Activated CD4-positive, CD25-positive, alpha-beta regulatory T cell treated with anti-CD3 and anti-CD28 coated beads, Interleukin-2, amount 50 U/mL, for 72 hours (primary cell): ENCODE measurements at regions not wholly inside any gene's neighbourhood (a gene's known extent, or its start where the extent isn't known, plus 50 kb on each side); places are given as distances from the start of the nearest gene placed in this dataset.

ENCODE experiments used
- DNase-seq: peaks from one replicate; pipeline ENCODE4 v3.0.0; 2021

DNA sequence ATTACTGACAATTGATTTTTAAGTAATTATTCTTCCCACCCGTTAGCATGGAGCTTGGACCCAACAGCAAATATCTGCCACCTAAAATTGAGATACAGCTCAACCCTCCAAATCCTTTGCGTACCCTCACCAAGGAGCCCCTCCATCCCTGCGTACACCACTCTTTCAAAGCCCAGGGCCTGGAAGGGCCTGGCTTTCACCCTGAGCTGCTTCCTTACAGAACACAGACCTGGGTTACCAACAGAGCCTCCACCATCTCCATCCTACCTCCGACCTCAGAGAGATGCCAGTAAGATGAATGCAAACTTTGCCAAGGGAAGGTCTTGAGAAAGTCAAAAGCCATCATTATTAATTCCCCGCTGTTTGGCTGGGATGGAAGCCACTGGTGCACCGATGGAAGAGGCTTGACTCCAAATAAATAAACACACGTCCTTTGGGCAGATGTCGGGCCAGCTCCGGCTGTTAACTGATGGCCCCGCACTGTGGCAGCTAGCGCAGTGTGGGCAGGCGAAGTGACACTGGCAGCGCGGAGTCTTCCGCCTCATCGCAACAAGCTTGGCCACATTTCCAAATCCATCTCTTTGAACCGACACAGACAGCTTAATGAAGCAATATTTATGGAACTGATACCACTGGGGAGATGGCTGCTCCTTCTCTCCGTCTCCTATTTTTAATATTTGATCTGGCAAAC, 150.2 kb upstream of the VSTM2B start:
- no peak for DNase-seq

DNA sequence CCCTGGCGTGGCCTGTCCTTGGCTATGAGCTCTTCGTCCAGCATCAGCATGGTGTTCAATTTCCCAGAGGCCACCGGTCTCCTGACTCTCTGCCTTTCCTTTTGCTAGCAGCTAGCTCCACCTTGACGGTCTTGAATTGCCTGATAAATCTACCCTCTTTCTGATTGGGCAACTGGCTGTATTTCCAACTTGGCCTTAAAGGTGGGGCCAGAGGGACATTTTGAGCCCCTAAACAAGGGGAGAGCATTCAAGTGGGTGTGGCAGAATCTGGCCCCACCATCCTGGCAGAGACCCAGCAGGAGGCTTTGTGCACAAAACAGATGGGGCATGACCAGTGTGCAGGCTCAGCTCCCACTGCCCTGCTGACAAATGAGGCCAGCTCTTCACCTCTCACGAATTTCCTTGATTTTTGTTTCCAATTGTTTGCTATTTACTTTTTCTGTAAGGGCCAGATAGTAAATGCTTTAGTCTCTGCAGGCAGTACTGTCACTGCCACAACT, 148.9 kb upstream of the VSTM2B start:
- DNase-seq, result no peak

DNA sequence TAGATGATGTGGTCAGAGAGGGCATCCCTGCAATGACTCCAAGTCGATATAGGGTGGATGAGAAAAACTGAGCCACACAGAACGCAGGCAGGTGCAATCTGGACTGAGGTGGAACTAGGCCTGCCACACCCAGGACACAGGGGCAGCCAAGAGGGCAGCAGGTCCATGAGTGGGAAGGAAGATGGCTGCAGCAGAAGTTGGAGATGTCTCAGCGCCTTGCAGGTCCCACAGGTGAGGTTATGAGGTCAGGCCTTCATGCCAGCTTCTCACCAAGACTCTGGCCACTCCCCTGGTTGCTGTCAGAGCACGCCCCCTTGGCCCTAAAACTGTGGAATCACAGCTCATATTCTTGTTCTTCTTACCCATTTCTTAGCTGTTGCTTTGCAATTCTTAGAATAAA, 147.7 kb upstream of the VSTM2B start:
- DNase-seq, result no peak

DNA sequence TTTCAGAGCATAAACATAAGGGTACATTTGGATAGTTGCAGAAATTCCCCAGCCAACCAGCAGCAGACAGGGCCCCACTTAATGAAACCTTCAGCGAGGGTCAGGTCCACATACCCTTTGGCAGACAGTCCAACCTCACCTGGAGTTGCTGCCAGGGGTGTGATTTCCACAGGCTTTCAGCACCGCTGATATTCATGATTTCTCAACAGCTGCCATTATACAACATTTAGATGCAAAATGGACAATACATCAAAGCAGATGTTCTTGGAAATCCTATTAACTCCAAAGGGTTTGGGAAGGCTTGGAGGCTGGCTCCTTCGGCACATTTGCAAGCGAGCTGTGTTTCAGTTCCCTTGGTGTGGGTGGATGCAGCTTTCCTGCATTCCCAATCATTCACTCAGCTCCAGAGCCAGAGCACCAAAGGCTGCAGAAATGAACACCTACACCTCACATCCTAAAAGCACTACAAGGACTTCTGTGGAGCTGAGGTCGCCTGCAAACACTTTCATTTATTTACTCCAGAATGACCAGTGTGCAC, 147.2 kb upstream of the VSTM2B start:
- no peak for DNase-seq

DNA sequence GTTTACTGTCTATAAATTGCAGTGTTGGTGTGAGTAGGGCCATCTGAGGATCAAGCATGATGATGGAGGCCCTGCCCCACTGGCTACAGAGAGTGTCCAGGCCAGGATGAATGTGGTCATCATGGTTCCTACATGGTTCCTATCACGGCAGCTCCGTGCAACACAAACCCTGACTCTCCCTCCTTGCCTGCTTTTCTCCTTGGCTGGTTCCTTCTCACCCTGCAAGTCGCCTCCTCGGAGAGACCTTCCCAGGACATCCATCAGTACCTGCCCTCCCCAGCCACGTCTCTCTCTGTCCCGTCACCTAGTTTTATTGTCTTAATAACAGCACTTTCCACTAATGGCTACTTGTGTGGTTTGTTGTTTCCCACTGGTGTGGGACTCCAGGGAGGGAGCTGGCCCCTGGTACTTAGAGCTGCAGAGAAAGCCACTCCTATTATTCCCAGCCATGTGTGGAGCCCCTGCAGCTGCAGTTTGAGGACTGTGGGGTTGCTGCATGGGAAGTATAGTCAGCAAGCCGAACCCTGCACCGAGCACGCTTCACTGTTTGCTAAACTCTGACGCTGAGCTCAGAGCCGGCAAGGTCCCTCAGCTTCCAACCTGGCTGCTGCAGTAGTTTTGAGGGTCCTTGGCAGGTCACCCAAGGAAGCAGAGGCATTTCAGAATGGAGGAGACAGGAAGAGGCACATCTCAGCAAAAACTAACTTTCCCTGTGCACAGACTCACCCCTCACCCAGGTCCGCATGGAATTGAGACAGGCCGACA, 146.4 kb upstream of the VSTM2B start:
- DNase-seq, result no peak

DNA sequence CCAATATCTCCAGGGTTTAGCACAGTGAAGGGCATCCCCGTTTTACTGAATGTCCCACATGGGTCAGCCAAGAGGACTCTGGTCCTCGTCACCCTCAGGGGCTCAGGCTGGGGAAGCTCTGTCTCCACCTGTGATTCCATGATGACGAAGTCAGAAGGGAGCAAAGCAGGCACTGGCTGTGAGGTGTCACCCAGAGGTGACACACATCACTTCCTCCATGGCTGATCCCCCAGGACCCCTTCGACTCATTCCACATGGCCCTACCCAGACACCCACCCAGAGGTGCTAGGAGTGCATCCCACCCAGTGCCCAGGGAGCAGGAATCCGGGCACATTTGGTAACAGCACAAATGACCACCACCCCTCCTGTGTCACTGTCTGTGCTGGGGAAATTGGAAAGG, 145.2 kb upstream of the VSTM2B start:
- DNase-seq, result no peak

DNA sequence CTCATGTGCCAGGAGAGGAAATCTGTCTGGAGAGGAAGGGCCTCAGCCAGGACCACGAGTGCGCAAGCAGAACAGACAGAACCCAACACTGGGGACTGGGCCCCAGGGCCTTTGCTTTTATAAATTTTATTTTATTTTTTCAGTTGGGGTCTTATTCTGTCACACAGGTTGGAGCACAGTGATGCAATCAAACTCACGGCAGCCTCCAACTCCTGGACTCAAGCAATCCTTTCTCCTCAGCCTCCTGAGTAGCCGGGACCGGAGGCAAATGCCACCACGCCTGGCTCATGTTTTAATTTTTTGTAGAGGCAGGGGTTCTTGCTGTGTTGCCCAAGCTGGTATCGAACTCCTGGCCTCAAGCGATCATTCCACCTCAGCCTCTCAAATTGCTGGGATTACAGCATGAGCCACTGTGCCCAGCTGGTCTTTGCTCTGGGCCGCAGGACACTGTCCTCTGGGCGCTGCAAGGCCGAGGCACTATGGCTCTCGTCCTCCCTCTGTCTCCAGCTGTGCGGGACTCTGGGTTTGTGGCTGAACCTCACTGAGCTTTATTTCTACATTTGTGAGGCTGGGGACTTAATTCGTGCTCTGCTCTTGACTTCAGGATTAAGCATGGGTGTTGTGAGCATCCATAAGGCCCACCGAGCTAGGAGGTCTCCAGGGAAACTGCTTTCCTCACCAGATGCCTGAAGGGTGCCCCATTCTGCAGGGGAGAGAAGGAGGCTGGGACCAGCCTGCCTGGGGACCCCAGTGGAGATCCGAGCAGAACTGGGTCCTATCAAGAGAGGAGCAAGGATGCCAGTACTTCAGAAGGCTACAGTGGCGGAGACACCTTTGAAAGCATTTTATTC, 144.2 kb upstream of the VSTM2B start:
- no peak for DNase-seq

DNA sequence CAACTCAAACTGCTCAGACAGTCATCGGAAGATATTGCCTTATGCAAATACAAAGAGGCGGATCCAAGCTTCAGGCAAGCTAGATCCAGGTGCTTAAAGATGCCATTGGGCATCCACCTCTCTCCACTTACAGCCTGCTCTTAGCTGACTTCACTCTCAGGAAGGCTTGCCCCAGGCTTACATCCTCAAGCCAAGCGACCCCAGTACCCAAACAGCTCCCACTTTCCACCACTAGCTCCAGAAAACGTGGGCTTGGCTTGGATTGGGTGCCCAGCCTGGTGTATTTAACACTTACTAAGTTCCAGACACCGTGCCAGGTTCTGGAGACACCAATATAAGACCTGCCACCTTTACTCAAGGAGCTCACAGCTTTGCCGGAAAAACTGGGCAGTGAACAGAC, 142.1 kb upstream of the VSTM2B start:
- DNase-seq, result no peak

DNA sequence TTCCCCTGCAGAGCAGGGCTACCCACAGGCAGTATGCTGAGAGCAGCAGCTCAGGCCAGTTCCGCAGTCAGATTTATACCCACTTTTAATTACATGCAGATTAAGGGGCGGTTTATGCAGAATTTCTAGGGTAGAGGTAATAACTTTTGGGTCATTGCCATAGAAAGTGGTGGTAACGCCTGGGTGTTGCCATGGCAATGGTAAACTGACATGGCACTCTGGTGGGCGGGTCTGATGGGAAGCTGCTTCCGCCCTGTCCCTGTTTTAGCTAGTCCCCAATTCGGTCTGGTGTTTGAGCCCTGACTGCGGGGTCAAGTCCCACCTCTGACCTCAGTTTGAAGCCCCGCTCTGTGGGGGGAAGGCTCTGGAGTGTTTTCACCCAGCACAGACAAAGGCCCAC, 141.1 kb upstream of the VSTM2B start:
- no peak for DNase-seq

DNA sequence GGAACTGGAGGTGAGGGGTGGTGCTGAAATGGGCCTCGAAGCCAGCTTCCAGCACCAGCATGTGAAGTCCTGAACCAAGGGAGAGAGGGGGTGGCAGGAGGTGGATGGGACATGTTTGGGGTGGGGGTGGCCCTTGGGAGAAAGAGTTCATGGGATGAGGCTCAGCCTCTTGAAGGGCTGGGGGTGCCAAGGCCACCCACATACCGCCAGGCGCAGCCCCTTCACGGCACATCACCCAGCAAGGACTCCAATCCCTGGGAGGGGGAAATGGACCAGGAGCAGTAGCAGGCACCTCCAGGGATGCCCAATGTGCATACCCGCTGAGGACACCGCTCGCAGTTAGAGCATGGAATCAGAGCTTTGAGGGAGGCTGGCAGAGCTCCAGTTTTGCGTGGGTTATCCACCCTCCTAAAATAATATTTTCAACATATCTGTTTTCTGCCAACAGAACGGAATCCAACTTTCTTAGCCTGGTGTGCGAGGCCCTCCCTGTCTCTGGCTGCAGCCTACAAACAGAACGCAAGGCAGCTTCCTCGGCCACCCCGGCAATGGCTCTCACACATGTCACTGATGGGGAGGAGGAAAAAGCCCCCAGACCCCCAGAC, 140.5 kb upstream of the VSTM2B start:
- no peak for DNase-seq

DNA sequence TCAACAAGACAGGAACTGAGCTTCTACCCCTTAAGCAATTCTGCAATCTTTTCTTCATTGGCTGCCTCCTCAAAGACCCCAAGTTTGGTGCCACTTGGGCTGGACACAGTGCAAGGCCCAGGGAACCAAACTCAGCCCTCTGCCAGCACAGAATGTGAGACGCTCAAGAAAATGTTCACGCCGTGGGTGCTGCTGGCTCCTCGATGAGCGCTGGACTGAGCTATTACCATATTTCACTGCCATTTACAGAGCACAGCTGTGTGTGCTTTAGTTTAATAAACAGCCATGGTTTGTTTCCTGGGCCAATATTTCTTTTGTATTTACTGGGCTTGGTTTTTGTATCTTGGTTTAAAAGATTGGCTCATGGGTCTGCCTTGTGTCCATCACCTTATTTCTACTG, 138.8 kb upstream of the VSTM2B start:
- no peak for DNase-seq

DNA sequence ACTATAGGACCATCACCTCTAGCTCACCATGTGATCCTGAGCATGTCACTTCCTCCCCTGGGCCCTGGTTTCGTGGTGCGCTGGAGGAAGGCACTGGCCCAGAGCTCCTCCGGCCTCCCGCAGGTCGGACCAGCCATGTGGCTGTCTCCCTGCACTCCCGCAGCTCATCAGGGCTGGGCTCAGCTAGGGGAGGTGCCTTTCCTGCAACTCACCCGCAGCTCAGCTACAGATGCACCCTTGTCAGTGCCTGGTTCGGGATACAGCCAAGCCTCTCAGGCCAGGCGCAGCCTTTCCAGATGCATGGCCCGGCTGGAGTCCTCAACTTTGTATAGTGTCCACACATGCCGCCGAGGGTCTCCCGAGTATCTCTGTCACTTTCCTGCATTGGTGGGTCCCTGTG, 138.2 kb upstream of the VSTM2B start:
- DNase-seq, result no peak

DNA sequence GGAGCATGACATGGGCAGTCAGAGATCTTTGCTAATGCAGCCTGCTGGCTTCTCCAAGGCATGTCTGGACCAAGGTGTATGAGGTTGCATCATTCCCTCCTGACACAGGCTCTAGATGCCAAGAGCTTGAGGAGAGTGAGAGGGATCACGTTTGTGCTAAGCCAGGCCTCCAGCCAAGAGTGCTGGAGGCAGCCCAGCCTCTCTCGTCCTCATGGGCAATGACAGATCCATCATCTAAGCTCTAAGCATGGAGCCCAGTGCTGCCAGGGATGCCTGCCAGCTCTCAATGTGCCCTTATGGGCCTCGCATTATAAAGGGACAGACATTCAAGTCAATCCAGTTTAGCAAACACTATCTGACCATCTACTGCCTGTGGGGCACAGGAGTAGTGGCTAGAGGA, 136.3 kb upstream of the VSTM2B start:
- DNase-seq, result no peak

DNA sequence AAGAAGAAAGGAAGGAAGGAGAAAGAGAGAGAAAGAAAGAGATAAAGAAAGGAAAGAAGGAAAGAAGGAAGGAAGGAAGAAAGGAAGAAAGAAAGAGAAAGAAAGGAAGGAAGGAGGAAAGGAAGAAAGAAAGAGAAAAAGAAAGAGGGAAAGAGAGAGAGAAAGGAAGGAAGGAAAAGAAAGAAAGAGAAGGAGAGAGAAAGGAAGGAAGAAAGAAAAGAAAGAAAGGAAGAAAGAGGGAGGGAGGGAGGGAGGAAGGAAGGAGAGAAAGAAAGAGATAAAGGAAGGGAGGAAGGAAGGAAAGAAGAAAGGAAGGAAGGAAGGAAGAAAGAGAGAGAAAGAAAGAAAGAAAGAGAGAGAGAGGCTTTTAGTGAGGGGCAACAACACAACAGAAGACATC, 135.1 kb upstream of the VSTM2B start:
- DNase-seq, result no peak

DNA sequence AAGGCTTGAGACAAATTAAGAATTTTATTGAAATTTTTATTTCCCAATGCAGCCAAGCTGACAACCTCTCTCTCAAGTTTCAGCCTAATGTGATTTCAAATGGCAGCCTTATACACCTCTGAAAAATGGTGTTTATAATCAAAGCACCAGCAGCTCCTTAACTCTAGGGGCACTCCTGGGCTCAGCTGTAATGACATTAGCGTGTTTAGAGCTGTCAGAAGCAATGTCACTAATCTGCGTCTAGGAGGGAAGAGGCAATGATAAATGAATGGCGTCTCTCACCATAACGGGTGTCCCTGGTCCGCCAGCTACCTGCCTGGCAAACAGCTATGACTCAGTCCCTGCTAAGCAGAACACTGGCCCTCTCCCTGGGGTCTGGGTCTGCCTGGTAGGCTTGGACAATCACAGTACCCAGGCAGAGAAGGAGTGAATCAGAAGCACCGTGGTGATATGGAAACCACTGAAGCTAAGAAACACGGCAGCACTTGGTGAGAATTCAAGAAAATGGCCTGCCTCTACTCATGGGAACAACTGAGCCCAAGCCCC, 131.8 kb upstream of the VSTM2B start:
- no peak for DNase-seq

DNA sequence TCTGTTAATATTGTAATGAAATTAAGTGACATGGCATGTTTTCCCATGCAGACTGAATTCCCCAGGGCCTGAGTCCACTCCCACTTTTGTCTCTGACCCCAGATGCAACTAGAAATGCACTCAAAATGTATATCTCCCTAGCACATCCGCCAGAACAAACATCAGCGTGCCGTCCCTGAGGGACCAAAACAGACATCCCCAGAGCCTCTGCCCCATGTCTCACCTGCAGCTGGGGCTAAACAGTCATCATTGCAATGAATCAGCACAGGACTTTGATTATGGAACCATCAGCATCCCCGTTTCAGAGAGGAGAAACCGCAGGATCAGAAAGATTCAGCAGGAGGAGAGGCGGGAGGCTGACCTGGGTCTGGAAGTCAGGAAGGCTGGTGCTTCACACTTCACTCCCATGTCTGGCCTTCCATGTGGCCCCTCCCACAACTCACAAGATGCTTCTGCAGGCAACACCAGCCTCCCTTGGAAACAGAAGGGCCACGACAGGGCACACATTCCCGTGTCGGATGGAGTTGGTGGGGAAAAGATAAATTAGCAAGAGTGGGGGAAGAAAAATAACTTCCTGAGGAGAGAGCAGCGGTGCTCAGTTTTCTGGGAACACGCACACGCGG, 130.6 kb upstream of the VSTM2B start:
- no peak for DNase-seq

DNA sequence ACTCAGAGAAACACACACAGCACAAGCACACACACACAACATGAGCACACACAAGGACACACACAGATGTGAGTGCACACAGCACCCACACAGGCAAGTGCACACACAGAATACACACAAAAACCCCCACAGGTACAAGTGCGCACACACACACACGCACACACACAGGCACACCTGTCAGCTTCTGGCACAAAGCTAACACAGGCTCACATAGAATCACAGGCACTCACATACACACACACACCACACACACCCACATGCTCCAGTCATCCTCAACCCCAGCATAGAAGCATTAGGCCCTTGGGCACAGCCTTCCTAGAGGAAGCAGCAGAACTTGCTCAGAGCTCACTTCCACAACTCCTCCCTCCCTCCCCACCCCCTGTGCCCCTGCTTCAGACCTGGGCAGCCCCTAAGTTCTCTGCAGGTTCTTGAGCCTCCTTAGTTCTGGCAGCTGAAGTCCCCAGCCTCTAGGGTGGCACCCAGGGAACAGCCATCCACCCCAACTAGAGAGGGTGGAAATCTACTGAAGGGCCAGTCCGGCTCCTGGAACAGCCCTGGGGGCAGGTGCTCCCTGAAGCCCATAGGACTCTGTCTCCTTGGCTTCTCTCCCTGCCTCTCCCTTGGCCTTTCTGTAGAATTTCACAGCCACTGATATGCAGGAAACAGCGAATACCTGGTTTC, 129.9 kb upstream of the VSTM2B start:
- DNase-seq, result no peak

DNA sequence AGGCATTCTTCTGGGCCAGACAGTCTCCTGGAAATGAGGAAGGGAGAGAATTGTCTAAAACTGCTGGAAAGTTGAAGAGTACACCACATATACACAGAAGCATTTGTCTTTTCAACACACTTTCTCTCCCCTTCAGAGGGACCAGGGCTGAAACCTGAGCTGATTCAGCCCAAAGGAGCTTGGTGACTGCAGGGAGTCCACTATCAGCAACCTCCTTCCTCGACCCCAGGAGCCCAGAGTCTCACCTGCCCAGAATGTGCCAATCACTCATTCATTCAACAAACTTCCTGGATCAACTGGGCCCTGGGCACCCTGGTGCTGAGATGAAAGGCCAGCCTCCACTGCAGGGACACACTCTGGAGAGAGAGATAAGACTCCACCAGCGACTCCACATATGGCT, 128.9 kb upstream of the VSTM2B start:
- DNase-seq, result no peak

DNA sequence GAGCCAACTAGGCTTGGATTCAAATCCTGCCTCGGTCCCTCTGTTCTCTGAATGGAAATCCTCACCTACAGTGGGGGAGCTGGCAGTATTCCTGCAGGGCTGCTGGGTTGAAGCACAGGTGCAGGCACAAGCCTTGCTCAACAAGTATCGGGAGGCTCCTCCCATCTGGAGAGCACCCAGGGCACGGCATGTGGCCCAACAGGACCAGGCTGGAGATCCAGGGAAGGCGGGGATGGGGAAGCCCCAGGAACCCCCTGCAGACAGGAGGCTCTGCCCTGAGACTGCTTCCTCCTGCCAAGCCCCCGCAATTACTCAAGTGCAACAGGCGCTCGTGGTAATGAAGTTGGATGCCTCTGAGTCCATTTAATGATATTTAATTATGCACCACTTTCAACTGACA, 128.0 kb upstream of the VSTM2B start:
- no peak for DNase-seq

DNA sequence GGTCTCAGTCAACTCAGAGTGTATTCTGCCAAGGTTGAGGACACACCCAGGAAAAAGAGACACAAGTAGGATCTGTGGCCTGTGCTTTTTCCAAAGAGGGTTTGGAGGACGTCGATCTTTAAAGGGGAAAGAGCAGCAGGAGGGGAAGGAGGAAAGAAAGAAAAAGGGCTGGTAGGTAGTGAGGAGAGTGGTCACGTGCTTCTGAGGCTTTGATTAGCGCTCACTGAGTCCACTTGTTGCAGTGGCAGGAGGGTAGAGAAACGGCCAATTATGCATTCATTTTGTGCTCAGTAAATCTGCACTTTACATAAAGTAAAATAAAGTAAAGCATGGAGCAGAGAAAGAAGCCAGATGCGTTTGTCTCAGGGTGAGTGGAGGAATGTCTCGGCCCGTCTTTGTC, 126.0 kb upstream of the VSTM2B start:
- DNase-seq, result no peak

DNA sequence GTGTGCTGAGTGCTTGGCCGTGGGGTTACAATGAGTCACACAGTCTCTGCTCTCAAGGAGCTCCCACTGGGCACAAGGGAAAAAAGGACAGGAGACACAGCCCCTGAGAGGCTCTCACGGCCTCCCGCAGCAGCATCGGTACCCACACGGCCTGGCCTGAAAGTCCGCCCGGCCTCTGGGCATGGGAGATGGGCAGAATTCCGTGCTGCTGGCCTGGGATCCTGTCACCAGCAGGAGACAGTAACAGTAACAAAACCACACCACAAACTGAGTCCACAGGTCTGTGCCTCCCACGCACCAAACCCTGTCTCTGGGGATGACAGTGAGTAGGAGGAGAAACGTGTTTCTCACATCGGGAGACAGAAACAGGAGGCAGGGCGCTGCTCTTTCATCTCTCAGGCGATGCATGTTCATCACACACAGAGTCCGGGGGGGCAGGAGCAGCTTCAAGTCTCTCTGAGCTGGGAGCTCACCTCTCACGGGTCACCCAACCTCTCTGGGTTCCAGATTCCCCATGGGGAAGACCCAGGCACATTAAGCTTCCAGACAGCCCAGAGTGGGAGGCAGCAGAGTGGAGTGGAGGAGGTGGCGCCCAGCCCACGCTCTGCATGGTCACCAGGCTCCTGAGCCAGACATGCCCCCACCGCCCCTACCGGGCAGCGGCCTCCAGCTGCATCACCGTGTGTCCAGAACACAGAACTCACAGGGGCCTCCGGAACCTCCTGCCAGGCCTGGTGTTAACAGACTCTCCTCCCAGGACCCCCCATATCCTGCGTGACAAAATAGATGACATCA, 124.7 kb upstream of the VSTM2B start:
- no peak for DNase-seq
